ENCODE measurements at regions not wholly inside any gene's neighbourhood (a gene's known extent, or its start where the extent isn't known, plus 50 kb on each side); places are given as distances from the start of the nearest gene placed in this dataset.

DNA sequence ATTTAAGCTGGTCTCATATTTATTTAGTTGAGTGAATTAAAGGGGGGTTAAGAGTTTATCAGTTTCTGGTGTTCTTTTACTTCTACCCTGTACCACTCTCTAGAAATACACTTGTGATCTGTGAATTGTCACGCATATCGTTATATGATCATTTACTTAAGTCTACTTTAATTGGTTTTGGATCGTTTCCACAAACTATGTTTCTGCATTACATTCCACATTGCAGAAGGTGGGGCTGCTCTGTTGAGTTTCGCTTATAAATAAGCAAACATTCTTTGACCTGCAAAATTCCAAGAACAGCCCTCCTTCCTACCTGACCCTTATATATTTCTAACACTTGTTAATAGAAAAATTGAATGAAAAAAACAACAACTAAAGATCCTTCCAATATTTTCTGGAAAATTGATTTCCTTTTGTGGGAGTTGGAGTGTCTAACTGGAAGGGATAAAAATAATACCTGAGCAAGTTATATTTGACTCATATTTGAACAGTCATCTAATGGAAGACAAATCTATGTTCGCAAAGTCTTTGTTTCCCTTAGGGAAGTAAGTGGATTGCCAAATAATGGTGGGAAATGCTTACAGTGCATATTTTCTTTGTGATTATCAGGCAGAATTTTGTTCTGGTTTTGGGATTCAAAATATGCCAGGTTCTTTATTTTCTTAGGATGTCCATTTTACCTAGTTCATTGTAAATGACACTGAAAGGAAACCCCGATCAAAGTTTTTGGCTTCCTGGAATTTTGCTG is 152.7 kb downstream of the RELL1 start:
- TF ChIP-seq EZH2 (IDR thresholded peaks at IDR 0.05; ENCODE audit: insufficient read depth, poor library complexity, severe bottlenecking), result no peak
- no peak for TF ChIP-seq EZH2phosphoT487 (IDR thresholded peaks at IDR 0.05; ENCODE audit: insufficient read depth, low read depth)

Measured in GM23248 (cell line).